HG02884 (cell line): ENCODE measurements at regions not wholly inside any gene's neighbourhood (a gene's known extent, or its start where the extent isn't known, plus 50 kb on each side); places are given as distances from the start of the nearest gene placed in this dataset.
"Not testable (repeated sequence)": the region's sequence is repeated elsewhere in the genome, so short reads cannot be mapped to it uniquely, and the experiment has no call there.

Experiments
- ATAC-seq: cut with Tn5 transposase; IDR thresholded peaks from one replicate; pipeline ENCODE4 v1.9.1; 2021; ENCODE audit warnings: mild to moderate bottlenecking, moderate library complexity; ENCODE audit not compliant: unreplicated experiment

DNA sequence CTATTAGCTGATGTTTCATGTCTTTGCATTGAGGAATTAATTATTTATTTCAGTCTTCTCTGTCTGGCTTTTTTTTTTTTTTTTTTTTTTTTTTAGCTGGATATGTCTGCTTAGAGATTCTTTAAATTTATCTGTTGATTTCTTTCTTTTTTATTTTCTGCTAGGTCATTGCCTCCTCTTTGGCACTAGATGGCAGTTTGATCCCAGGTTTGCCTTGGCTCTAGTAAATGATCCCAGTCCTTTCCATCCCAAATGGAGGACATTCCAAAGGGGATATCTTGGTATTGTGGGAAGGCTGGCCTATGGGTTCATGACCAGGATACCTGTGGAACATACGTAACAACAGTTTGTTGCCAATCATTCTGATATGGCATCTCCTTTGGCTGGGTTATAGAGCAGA, 339.5 kb upstream of the GCFC2 start:
- ATAC-seq: no peak

DNA sequence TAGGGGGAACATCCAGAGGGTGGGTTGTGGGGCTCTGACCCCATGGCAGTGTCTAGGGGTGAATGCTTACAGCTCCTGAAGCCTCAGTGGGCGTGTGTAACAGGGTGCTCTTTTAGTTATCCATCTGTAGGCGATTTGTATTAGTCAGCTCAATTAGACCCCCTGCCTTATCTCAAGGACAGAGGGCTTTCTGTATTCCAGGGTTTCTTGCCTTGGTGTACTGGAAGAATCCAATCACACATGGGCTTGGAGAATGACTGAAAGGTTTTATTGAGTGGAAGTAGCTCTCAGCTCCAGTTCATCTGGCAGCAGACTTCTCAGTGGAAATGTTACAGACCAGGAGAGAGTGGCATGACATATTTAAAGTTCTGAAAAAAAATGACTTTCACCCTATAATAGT, 334.0 kb upstream of the GCFC2 start:
- ATAC-seq: no peak

DNA sequence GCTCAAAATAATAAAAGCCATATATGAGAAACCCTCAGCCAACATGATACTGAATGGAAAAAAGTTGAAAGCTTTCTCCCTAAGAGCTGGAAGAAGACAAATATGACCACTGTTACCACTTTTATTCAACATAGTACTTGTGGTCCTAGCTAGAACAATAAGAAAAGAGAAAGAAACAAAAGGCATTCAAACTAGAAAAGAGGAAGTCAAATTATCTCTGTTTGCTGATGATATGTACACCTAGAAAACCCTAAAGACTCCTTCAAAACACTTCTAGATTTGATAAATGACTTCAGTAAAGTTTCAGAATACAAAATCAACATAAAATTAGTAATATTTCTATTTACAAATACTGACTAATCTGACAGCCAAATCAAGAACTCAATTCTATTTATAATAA, 328.8 kb upstream of the GCFC2 start:
- no peak for ATAC-seq

DNA sequence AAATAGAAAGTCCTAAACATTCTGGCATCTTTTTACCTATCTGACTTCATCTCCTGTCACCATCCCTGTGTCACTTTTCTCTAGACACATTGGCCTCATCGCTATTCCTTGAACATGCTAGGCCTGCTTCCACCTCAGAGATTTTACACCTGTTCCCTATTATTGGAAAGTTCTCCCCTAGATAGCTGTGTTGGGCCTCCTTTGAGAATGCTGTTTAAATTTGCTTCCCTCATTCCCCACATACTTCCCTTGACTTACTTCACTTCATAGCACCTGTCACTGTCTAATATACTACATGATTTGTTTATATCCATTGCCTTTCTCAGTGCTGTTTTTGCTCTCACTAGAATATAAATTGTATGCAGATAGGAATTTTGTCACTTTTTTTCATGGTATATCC, 317.0 kb upstream of the GCFC2 start:
- ATAC-seq: no peak

DNA sequence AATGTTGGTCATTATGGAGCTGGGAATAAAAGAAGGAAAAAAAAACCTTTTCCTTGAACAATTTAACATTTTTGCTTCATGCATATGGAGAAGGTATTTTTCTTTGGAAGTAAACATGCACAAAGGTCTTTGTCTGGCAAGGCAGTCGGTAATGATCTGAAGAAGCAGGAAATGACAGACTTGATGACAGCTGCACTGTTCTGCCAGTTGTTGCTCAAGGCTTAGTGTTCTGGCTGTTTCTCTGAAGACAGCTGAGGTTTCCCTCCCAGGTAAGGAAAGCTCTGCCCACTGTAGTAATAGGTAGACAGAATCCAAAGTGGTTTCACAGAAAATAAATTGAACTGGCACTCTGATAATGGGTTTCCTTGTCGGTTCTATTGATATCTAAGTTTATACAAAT, 308.4 kb upstream of the GCFC2 start:
- ATAC-seq: no peak

DNA sequence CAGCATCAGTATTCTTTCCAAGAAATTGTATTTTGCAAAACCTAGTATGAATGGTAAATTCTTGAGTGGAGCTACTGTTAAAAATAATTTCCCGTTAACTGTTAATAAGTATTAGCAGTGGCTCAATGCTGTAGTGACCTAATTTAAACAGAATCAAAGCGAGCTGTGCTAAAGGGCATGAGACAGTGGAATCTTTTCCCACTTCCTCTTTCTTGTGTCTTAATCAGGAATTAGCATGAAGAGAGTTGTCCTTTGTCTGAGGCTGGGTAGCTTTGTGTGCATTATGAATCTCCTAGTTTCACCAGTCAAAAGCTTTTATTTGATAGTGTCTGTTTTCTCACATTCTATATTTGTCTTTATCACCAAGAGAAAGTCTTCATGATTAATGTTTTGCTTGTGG, 298.8 kb upstream of the GCFC2 start:
- no peak for ATAC-seq

- ATAC-seq: no peak
Measured at GRCh38 chr2:76008001-76008702, 297.4 kb upstream of the GCFC2 start.

GRCh38 chr2:76000425-76000824, 289.7 kb upstream of the GCFC2 start:
- ATAC-seq: no peak

DNA sequence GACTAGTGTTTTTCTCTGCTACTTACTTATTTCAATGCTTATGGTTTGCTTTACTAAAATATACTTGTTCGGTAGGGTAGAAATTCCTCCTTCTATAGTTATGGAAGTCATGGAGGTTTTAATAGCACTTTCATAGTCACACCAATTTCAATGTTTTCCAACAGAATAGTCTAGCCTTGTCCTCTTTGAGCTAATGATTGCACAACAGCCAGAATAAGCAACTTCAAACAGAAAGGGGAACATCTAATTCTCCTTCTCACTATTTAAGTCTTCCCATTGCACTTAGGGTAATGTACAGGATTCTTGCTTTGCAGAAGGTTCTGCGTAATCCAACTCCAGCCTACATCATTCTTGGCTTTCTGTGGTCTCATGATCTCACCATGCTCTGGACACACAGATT, 287.7 kb upstream of the GCFC2 start:
- ATAC-seq: no peak

DNA sequence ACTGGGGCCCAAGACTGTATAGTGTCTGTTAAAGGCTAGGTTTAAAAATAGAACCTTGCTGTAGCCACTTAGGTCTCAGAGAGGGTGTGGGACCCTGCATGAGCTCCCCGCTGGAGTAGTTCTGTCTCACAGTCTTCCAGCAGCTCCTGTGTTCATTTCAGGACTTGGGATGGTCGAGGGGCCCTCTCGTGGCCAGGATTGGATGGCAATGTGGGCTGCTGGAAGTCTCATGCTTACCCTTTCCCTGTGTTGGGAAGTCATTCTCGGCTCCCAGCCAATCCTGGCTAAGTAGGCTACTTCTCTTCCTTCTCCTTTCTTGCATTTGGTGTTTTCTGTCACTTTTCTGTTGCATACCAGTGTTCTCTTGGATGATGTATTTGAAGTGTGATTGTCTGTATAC, 284.0 kb upstream of the GCFC2 start:
- no peak for ATAC-seq

DNA sequence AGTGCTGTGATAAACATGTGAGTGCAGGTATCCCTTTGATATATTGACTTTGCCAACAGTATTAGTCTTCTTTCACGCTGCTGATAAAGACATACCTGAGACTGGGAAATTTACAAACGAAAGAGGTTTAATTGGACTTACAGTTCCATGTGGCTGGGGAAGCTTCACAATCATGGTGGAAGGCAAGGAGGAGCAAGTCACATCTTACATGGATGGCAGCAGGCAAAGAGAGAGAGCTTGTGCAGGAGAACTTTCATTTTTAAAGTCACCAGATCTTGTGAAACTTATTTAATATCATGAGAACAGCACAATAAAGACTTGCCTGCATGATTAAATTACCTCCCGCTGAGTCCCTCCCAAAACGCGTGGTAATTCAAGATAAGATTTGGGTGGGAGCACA, 277.9 kb upstream of the GCFC2 start:
- ATAC-seq: not testable (repeated sequence)

DNA sequence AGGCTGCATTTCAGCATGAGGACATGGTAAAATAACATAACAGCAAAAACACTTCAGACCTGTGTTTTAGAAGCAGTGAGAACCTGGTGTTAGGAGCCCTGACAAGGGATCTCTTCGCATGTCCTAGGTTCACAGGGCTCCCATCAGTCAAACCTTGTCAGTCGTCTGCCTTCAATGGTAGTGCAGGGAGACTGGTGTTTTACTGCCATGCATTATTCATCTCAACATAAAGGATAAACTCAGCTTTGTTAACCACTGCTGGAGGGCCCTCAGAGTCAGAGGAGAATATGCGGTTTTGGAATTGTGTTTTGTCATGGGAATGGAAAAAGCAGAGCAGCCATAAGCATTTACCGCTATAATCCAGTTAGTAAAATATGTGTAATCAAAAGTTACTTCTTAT, 275.9 kb upstream of the GCFC2 start:
- ATAC-seq: no peak

- ATAC-seq: no peak
Measured at GRCh38 chr2:75982719-75983118, 272.0 kb upstream of the GCFC2 start.

GRCh38 chr2:75964646-75965045, 253.9 kb upstream of the GCFC2 start:
- ATAC-seq: no peak

- no peak for ATAC-seq
Measured at GRCh38 chr2:75960472-75961009, 249.8 kb upstream of the GCFC2 start.

DNA sequence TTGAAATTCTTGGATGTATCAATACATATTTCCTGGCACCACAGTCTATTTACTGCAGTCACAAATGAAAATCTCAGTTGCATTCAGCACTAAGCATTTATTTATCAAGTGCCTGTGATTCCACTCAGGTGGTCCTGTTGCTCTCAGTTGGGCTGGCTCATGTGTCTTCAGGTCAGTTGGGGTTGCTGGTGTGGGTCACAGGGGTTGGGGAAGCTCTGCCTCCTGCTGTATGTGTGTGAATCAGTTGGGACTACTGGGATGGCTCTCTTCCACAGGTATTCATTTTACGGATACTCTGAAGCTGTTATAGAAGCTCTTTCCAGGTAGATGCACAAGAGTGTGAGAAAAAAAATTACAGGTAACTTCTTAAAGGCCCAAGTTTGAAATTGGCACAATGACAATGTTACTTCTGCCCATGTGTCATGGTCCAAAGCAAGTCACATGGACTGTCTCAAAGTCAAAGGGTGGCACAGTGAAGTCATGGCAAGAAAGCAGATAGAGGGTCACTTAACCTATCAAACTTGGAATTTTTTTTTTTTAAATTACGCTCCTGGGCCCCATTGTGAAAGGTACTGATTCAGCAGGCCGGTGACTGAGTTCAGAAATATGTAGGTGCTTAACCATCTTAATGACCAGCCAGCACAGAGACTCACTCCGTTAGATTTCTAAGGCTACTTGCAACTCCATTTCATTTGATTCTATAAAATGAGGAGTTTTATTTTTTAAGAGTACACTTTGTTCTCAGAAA, 249.2 kb upstream of the GCFC2 start:
- ATAC-seq: no peak

DNA sequence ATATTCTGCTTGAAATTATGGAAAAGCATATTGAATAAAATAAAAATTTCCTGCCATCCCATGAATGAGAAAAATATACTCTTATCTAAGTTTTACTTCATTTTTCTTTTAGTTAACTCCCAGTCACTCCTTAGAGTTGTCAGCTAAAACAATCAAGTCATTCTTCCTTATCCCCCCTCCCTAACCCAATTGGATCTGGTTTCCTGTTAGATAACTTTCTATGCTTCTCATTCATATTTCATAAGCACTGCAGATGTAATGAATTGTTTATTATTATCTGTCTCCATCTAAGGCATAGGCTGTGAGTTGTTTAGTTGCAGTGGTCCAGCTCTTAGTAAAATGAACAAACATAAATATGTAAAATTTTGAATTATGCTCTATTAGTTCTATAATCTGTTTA, 244.0 kb upstream of the GCFC2 start:
- no peak for ATAC-seq

- no peak for ATAC-seq
Measured at GRCh38 chr2:75952173-75952572, 241.5 kb upstream of the GCFC2 start.

DNA sequence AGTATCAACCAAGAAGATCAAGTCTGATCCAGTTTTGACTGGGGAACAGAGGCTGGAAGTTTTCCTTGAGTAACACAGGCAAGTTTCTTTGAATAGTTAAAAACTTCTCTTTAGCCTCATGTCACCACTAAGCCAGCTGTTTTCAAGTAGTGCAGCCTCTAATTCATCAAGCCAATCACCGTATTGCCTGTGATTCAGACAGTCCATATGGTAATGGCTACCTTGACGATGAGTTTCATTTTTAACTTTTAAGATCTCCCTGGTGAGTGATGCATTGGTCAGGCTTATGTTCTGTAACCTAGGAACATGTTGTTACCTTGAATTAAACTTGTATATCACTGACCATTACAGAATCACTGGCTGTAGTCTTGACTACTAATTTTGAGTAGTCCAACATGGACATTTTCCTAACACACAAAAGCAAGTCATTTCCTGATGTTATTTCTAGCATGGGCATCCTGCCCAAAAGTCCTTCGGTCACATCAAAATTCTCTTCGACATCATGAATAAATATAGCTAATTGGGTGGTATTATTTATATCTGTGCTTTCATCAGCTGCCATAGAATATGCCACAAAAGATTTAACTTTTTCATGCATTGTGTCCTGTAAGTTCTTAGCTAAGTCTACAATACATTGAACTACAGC, 238.8 kb upstream of the GCFC2 start:
- no peak for ATAC-seq

DNA sequence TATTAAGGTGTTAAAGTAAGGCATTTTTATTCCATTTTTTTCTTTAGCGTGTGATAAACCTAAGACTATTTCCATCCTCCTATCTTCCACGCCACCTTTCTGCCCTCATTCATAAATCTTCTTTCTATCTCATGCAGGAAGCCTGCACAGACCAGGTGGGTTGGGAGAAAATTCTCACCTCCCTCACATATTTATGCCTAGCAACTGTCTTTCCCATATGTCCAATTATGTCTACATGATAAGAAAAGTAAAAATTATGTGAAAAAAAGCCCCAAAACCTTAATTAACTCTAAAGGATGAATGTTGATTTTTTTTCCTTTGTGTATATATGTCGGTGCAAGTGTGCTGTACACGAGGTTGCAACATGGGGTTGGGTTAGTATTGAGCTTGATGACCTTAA, 225.6 kb upstream of the GCFC2 start:
- ATAC-seq: no peak

DNA sequence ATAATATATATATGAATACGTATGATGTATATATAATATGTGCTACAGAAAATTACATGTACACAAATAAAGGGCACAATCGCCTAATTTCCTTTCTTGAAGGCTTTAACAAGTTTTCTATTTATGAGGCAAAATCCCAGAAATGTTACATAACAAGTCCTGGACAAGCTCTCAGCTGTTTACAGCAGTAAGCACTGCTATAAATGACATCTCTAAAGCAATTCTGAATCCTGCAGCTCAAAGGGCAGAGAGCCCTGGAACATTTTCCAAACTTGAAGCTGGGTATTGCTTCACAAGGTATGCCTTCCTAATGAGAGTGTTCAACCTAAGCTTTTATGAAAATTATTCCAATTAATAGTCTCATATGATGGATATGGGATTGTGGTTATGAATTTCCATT, 222.3 kb upstream of the GCFC2 start:
- no peak for ATAC-seq

- ATAC-seq: no peak
Measured at GRCh38 chr2:75928093-75928492, 217.4 kb upstream of the GCFC2 start.
